SW 1271 (cell line): ENCODE measurements at regions not wholly inside any gene's neighbourhood (a gene's known extent, or its start where the extent isn't known, plus 50 kb on each side); places are given as distances from the start of the nearest gene placed in this dataset.
A peak's percentile ranks its signal among the peaks of the same experiment; 100 is the strongest.
"Not testable (repeated sequence)": the region's sequence is repeated elsewhere in the genome, so short reads cannot be mapped to it uniquely, and the experiment has no call there.

Experiments used
- DNase-seq, 2 experiments: peaks; one replicate each; lab custom pipeline; 2025; lab: John Stamatoyannopoulos, UW

GRCh38 chr2:236991874-236992273 is 93.8 kb upstream of the COPS8 start:
- DNase-seq, result no peak

GRCh38 chr2:236993286-236993685 is 92.4 kb upstream of the COPS8 start:
- no peak for DNase-seq

GRCh38 chr2:236994361-236994760 is 91.3 kb upstream of the COPS8 start:
- no peak for DNase-seq

DNA sequence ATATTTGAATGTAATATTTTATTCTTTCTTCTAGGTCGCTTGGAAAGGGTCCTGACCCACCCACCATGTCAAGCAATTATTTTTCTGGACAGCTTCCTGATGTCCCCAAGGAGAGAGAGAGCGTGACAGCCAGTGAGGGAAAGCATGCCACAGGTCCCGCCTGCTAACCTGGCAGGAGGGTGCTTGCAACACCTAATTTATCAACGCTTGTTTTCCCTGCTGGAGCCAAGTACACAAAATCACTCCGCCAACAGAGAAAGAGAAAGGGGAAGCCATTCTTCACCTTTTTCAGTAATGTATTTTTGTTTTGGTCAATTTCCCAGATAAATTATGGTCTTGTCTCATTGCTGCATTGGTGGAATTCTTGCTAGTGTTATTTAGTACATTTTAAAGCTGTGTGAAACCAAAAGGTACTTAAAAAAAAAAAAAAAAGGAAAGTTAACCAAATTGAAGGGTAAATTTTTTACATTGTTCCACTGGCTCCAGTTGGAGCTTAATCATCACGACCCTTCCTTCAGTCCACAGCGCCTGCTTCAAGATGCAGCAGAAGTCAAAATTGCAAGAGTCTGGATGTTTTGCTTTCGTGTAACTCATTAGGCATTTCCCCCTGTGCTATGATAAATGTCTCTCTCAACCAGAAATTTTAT is 88.5 kb upstream of the COPS8 start:
- no peak for DNase-seq

GRCh38 chr2:236998236-236998635 is 87.5 kb upstream of the COPS8 start:
- no peak for DNase-seq

DNA sequence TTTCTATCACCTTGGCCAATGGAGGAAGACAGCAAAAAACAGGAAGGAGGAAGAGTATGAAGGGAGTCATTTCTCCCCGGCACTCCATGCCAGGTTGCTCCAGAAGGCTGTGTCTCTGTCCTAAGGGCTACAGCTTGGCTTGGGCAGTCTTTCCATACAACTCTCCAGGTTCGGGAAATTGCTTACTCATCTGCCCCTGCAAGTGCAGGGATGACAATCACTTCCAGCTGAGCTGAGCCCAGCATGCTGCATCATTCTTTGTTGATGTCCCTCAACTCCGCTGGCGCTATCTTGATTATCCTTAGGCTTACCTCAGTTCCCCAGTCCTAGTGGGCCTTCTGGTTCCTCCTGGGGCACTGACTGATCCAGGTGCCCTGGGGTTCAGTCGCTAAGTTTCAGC is 86.9 kb upstream of the COPS8 start:
- no peak for DNase-seq

DNA sequence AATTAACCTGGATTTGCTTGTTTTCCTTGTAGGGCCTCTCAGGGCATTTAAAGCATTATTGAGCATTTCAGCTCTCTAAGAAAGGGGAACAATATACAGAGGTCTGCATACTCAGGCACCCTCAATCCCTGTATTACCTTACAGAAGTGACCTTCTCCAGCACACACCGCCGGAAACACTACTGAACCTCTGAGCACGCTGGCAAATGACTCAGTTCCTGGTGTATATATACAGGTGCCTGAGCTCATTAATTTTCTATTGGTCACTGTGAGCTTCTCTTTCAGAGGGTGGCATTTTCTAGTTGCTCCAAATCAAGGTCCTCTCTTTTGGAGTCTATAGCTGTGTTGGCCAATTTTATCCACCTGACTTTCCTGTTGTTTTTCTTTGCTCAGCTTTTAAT is 85.2 kb upstream of the COPS8 start:
- no peak for DNase-seq

DNA sequence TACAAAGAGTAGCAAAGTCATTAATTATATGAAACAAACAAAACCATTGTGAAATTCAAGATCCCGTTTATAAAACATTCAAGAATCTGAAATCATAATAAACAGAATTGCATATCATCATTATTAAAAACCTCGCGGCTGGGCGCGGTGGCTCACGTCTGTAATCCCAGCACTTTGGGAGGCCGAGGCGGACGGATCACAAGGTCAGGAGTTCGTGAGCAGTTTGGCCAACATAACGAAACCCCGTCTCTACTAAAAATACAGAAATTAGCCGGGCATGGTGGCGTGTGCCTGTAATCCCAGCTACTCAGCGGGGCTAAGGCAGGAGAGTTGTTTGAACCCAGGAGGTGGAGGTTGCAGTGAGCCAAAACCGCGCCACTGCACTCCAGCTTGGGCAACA is 80.3 kb upstream of the COPS8 start:
- not testable (repeated sequence) for DNase-seq

GRCh38 chr2:237011206-237011795 is 74.4 kb upstream of the COPS8 start:
- no peak for DNase-seq

DNA sequence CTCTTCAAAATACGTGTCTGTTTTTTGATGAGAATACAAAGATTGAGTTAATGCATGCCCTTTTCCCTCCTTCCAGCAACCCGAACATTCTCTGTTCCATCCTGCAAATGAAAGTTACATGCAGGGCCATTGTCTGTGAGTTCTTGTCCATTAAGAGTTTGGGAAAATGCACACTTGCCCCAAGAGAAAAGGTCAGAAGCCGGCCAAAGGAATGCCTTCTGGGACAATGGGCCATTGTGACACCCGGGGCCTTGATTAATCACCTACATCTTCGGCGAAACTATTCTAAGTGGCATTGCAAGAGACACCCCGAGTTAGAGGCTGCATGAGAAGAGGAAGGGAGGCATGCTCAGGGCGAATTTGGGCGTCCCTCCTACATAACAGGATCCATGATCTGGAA is 73.7 kb upstream of the COPS8 start:
- no peak for DNase-seq

- DNase-seq, result no peak
Measured at GRCh38 chr2:237012577-237013267, 73.0 kb upstream of the COPS8 start.

GRCh38 chr2:237016121-237016915 is 69.4 kb upstream of the COPS8 start:
- no peak for DNase-seq

DNA sequence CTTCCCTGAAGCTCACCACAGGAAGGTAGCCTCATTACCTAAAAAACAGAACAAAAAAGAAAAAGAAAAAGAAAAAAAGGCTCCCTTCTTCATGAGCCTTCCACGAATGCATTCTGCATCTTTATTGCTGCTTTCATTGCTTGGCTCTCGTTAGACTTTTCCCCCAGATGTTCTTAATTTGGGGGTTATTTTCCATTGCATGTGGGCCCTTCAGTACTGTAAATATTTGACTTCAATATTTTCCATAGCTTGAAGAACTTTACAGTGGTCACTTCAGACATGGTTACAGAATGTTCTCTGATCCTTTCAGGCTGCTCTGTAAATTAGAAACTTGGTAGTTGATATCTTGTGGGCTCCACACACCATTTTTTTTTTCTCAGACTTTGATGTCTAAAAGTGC is 65.6 kb upstream of the COPS8 start:
- no peak for DNase-seq

DNA sequence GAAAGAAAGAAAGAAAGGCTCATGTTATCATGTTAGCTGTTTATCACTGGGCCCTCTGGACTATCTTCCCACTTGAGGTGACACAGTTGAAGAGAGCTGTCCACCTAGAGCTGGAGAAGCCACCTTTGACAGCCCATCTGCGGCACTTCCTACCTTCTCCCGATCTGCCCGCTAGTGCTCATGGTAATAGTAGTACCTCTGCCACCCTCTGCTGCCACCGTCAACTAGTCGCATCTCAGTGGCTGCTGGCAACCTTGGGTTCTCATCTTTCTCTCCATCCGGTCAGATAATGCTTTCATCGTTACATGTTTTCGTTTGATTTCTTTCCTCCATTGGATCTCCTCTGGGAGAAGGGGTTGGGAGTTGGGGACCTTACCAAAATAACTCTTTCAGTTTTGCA is 63.2 kb upstream of the COPS8 start:
- DNase-seq, result no peak

GRCh38 chr2:237024255-237024654 is 61.4 kb upstream of the COPS8 start:
- no peak for DNase-seq

DNA sequence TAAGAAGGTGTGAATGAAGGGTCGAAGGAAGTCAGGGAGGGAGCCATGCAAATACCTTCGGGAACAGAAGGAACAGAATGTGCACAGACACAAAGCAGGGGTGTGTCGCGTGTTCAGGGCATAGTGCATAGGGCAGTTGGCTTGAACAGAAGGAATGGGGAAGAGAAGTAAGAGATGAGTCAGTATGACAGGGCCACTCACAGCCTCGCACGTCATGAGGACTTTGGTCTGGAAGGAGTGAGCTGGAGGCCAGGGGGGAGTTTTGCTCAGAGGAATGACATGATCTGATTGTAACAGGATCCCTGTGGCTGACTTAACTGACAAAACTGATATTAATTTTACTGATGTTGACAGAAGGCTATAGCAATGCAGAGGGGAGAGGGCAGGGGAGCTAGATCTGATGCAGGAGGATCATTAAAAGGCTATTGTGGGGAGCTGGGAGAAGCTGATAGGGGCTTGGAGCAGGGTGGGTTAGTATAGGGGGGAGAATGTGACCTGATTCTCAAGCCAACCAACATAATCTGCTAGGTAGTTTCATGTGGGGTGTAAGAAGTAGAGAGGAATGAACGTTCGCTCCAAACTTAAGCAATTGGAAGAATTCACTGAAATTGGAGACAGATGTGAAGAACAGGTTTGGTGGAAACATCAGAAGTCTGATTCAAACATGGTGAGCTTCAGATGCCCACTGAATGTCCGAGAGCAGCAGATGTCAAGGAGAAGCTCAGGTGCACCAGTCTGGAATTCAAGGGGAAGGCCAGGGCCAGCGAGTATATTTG is 60.4 kb upstream of the COPS8 start:
- DNase-seq, result no peak

- peak in 1 of 2 experiments; percentile 69 for DNase-seq
Measured at GRCh38 chr2:237026981-237027711, 58.5 kb upstream of the COPS8 start.

DNA sequence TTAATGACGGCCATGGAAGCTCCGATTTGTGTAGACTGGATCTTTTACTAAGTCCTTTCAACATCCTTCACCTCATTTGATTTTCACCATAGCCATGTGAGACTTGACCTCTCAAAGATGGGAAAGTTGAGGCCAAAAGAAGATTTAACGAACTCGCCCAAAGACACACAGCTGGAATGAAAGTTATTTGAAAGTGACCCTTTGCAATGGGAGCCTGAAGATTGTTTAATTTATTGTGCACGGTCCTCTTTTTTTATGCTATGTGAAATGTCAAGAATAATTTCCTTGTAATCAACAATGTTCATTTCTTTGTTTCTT is 58.0 kb upstream of the COPS8 start:
- no peak for DNase-seq

DNA sequence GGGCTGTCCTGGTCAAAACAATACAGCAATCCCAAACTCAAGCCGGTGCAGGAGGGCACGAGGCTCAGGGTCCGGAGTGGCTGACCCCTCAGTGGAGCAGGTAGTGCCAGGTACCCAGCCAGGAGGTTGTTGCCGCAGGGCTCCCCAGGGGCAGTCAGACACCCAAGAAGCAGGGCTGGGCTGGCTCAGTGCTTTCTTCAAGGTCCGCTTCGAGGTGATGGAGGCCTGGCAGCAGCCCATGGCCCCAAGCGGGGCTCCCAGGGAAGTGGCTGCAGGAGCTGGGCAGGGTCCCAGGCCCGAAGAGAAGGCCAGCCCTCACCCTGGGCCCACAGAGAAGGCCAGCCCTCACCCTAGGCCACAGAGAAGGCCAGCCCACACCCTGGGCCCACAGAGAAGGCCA is 55.3 kb upstream of the COPS8 start:
- no peak for DNase-seq

- DNase-seq, result no peak
Measured at GRCh38 chr2:237033536-237034060, 52.1 kb upstream of the COPS8 start.

DNA sequence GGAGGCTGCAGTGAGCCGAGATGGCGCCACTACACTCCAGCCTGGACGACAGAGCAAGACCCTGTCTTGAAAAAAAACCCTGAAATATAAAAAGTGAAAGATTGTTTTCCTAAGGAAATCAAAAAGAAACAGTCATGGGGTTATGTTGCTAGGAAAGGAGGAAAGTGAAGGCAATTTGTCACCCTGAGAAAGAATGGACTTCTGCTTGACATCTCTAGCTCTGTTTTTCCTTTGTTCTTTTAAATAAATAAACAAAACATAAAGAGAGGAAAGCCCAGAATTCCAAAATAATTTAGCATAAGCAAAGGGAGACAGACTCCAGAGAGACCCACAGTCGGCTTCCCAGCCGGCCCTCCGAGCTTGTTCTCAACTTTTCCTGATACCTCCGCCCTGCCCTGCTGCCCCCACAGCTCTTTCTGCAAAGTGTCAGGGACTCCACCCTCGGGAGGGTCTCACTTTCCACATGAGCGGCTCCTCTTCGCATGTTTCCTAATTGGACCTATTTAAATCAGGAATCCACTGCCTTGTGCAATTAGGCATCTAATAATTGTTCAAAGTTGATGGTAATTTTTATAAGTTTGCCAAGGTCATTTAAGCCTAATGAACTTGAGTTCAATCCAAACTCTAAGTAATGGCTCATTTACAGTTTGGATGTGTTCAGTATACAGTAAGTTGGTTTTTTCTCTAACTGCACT is 49.8 kb upstream of the COPS8 start:
- DNase-seq, result no peak
